ENCODE measurements at regions not wholly inside any gene's neighbourhood (a gene's known extent, or its start where the extent isn't known, plus 50 kb on each side); places are given as distances from the start of the nearest gene placed in this dataset.
"Not testable (repeated sequence)": the region's sequence is repeated elsewhere in the genome, so short reads cannot be mapped to it uniquely, and the experiment has no call there.

GRCh38 chr4:103422467-103423219 lies 224.5 kb upstream of the CENPE start:
- DNase-seq (ENCODE audit: low read depth in 4 of 4, low spot score in 3 of 4): no peak

GRCh38 chr4:103415801-103416200 lies 217.7 kb upstream of the CENPE start:
- peak in 1 of 4 donors; percentile 4 for DNase-seq (ENCODE audit: low read depth in 4 of 4, low spot score in 3 of 4)

GRCh38 chr4:103412646-103413045 lies 214.5 kb upstream of the CENPE start:
- not testable (repeated sequence) for DNase-seq (ENCODE audit: low read depth in 4 of 4, low spot score in 3 of 4)

GRCh38 chr4:103410386-103410785 lies 212.2 kb upstream of the CENPE start:
- DNase-seq (ENCODE audit: low read depth in 4 of 4, low spot score in 3 of 4): no peak

- DNase-seq (ENCODE audit: low read depth in 4 of 4, low spot score in 3 of 4): no peak
Measured at GRCh38 chr4:103405415-103405814, 207.3 kb upstream of the CENPE start.

GRCh38 chr4:103403619-103404018 lies 205.5 kb upstream of the CENPE start:
- no peak for DNase-seq (ENCODE audit: low read depth in 4 of 4, low spot score in 3 of 4)

GRCh38 chr4:103402198-103402597 lies 204.1 kb upstream of the CENPE start:
- DNase-seq (ENCODE audit: low read depth in 4 of 4, low spot score in 3 of 4): no peak

- no peak for DNase-seq (ENCODE audit: low read depth in 4 of 4, low spot score in 3 of 4)
Measured at GRCh38 chr4:103400405-103400804, 202.3 kb upstream of the CENPE start.

- no peak for DNase-seq (ENCODE audit: low read depth in 4 of 4, low spot score in 3 of 4)
Measured at GRCh38 chr4:103397541-103397940, 199.4 kb upstream of the CENPE start.

GRCh38 chr4:103387508-103388011 lies 189.4 kb upstream of the CENPE start:
- DNase-seq (ENCODE audit: low read depth in 4 of 4, low spot score in 3 of 4): not testable (repeated sequence)

GRCh38 chr4:103385565-103385964 lies 187.4 kb upstream of the CENPE start:
- not testable (repeated sequence) for DNase-seq (ENCODE audit: low read depth in 4 of 4, low spot score in 3 of 4)

GRCh38 chr4:103375278-103375677 lies 177.1 kb upstream of the CENPE start:
- no peak for DNase-seq (ENCODE audit: low read depth in 4 of 4, low spot score in 3 of 4)

GRCh38 chr4:103374758-103375157 lies 176.6 kb upstream of the CENPE start:
- DNase-seq (ENCODE audit: low read depth in 4 of 4, low spot score in 3 of 4): no peak

- no peak for DNase-seq (ENCODE audit: low read depth in 4 of 4, low spot score in 3 of 4)
Measured at GRCh38 chr4:103374306-103374705, 176.2 kb upstream of the CENPE start.

- DNase-seq (ENCODE audit: low read depth in 4 of 4, low spot score in 3 of 4): no peak
Measured at GRCh38 chr4:103372002-103372558, 173.9 kb upstream of the CENPE start.

- DNase-seq (ENCODE audit: low read depth in 4 of 4, low spot score in 3 of 4): no peak
Measured at GRCh38 chr4:103370336-103370735, 172.2 kb upstream of the CENPE start.

- no peak for DNase-seq (ENCODE audit: low read depth in 4 of 4, low spot score in 3 of 4)
Measured at GRCh38 chr4:103365285-103365684, 167.1 kb upstream of the CENPE start.

GRCh38 chr4:103364083-103364482 lies 165.9 kb upstream of the CENPE start:
- DNase-seq (ENCODE audit: low read depth in 4 of 4, low spot score in 3 of 4): no peak

GRCh38 chr4:103361926-103362325 lies 163.8 kb upstream of the CENPE start:
- DNase-seq (ENCODE audit: low read depth in 4 of 4, low spot score in 3 of 4): no peak

GRCh38 chr4:103359900-103360299 lies 161.8 kb upstream of the CENPE start:
- DNase-seq (ENCODE audit: low read depth in 4 of 4, low spot score in 3 of 4): no peak

GRCh38 chr4:103354006-103354405 lies 155.9 kb upstream of the CENPE start:
- DNase-seq (ENCODE audit: low read depth in 4 of 4, low spot score in 3 of 4): no peak

- DNase-seq (ENCODE audit: low read depth in 4 of 4, low spot score in 3 of 4): no peak
Measured at GRCh38 chr4:103329642-103330041, 131.5 kb upstream of the CENPE start.

Data from left renal pelvis (tissue), 4 donors.